Transverse colon (tissue), 4 donors: ENCODE measurements at regions not wholly inside any gene's neighbourhood (a gene's known extent, or its start where the extent isn't known, plus 50 kb on each side); places are given as distances from the start of the nearest gene placed in this dataset.

Source experiments
- DNase-seq: peaks from one replicate; pipeline ENCODE4 v3.0.0-alpha.2; 2019
- H3K27ac ChIP-seq, 4 donors: fragments of 200-600 bp; sonication (generic); 2 replicates each; pipeline ENCODE4 v1.5.1; 2016 to 2018; ENCODE audit warnings: inconsistent platforms in 4 of 4
- H3K27me3 ChIP-seq: fragments of 200-600 bp; sonication (generic); 2 replicates; pipeline ENCODE4 v1.5.1; 2017; ENCODE audit warnings: inconsistent platforms
- H3K36me3 ChIP-seq, 4 donors: fragments of 200-600 bp; sonication (generic); 2 replicates each; pipeline ENCODE4 v1.5.1; 2017 to 2019; ENCODE audit warnings: inconsistent platforms in 4 of 4
- H3K4me1 ChIP-seq, 4 donors: fragments of 200-600 bp; sonication (generic); 2 replicates each; pipeline ENCODE4 v1.5.1; 2017 to 2020; ENCODE audit warnings: inconsistent platforms in 4 of 4
- H3K4me3 ChIP-seq, 4 donors: fragments of 200-600 bp; sonication (generic); 1 replicate in 1 of 4; 2 replicates in 3 of 4; pipeline versions ENCODE4 v1.5.1 to v1.6.1; 2017 to 2019; ENCODE audit warnings: inconsistent platforms in 4 of 4
- H3K9me3 ChIP-seq, 2 donors: fragments of 200-600 bp; sonication (generic); 2 replicates each; pipeline ENCODE4 v1.5.1; 2017 to 2019; ENCODE audit warnings: inconsistent platforms in 2 of 2
- CTCF ChIP-seq, 5 experiments: fragments of 200-600 bp in 3 of 5; fragments of 450-650 bp in 2 of 5; sonication (generic) in 3 of 5; IDR thresholded peaks; 1 replicate in 2 of 5; 2 replicates in 3 of 5; pipeline ENCODE4 v1.5.1; 2016 to 2017; ENCODE audit warnings: antibody characterized with exemption in 5 of 5, inconsistent platforms in 3 of 5, mild to moderate bottlenecking in 2 of 5, moderate library complexity in 1 of 5
- EP300 ChIP-seq: sonication (generic); formaldehyde crosslinking; IDR thresholded peaks from one replicate; pipeline ENCODE4 v1.6.1; 2017; ENCODE audit warnings: antibody characterized with exemption, low read depth
- POLR2A ChIP-seq: fragments of 450-650 bp; IDR thresholded peaks from one replicate; pipeline ENCODE4 v1.6.1; 2016; ENCODE audit warnings: antibody characterized with exemption, mild to moderate bottlenecking, moderate library complexity
- POLR2AphosphoS5 ChIP-seq, 3 donors: sonication (generic); formaldehyde crosslinking; IDR thresholded peaks; one replicate each; pipeline ENCODE4 v1.6.1; 2016; ENCODE audit warnings: antibody characterized with exemption in 3 of 3
- WGBS, 2 donors: methylation state at CpG; one replicate each; pipeline ENCODE4 v1.1.5; 2018; ENCODE audit warnings: low coverage in 1 of 2; 5-methylcytosine and 5-hydroxymethylcytosine counted together
- in situ Hi-C, 4 donors: fragments of 200-750 bp; cut with MboI; loops; one replicate each; pipeline versions ENCODE4 v1.15.0 to v1.15.1; 2017; ENCODE audit warnings: low sequenced_read_pairs in 3 of 4, low pct_ligation_motif_present in 1 of 4, low pct_unique_long_range_greater_than_20kb in 1 of 4
- intact Hi-C: fragments of 100-400 bp; cut with DNase I; formaldehyde crosslinking; loops from one replicate; pipeline ENCODE4 v1.15.1; 2023; ENCODE audit warnings: low total_unique reads

- intact Hi-C loops: no loop called here
- H3K9me3 ChIP-seq: no peaks in the 10 kb centered on the region
- in situ Hi-C loops: no loop called here
- 48 to 52% methylated on average over 5 to 7 of the region's 7 CpGs for WGBS, 2 donors
- no peak for DNase-seq
- H3K36me3 ChIP-seq: no peaks in the 10 kb centered on the region
- H3K4me3 ChIP-seq: no peak overlapping the region
- TF ChIP-seq EP300 (no peak), CTCF (IDR thresholded peaks at IDR 0.05) (no peak), POLR2A (no peak), POLR2AphosphoS5 (IDR thresholded peaks at IDR 0.05) (no peak)
- peak overlapping the region in 3 of 4 donors; percentile 5 to 27 (median 10) for H3K27ac ChIP-seq
- H3K27me3 ChIP-seq: no peaks in the 10 kb centered on the region
- H3K4me1 ChIP-seq: peaks cover 0 to 14% (median 9%) of the 10 kb centered on the region in 4 donors
Observed at GRCh38 chr20:11687546-11688292, 230.0 kb upstream of the BTBD3 start.

GRCh38 chr20:11689262-11689661 lies 228.4 kb upstream of the BTBD3 start:
- 85 to 86% methylated on average over 2 of the region's 2 CpGs for WGBS, 2 donors
- Histone ChIP-seq H3K9me3 (no peaks in the 10 kb centered on the region), H3K27me3 (no peaks in the 10 kb centered on the region), H3K4me3 (no peak overlapping the region), H3K4me1 (peaks cover 0 to 14% (median 9%) of the 10 kb centered on the region in 4 donors), H3K27ac (no peak overlapping the region), H3K36me3 (no peaks in the 10 kb centered on the region)
- intact Hi-C loops: no loop called here
- TF ChIP-seq POLR2AphosphoS5 (IDR thresholded peaks at IDR 0.05) (no peak), CTCF (IDR thresholded peaks at IDR 0.05) (no peak), EP300 (no peak), POLR2A (no peak)
- DNase-seq: no peak
- in situ Hi-C loops: no loop called here

- 56 to 63% methylated on average over 1 to 3 of the region's 3 CpGs for WGBS, 2 donors
- in situ Hi-C loops: no loop called here
- H3K9me3 ChIP-seq: no peaks in the 10 kb centered on the region
- peaks cover 0 to 13% (median 7%) of the 10 kb centered on the region in 4 donors for H3K4me1 ChIP-seq
- H3K4me3 ChIP-seq: no peak overlapping the region
- H3K27ac ChIP-seq: no peak overlapping the region
- DNase-seq: no peak
- TF ChIP-seq CTCF (IDR thresholded peaks at IDR 0.05) (no peak), POLR2A (no peak), EP300 (no peak), POLR2AphosphoS5 (IDR thresholded peaks at IDR 0.05) (no peak)
- H3K27me3 ChIP-seq: no peaks in the 10 kb centered on the region
- no peaks in the 10 kb centered on the region for H3K36me3 ChIP-seq
- intact Hi-C loops: no loop called here
Observed at GRCh38 chr20:11691766-11692165, 225.9 kb upstream of the BTBD3 start.

- TF ChIP-seq CTCF (IDR thresholded peaks at IDR 0.05): no peak
- TF ChIP-seq POLR2A: no peak
- TF ChIP-seq EP300: no peak
- no peak for TF ChIP-seq POLR2AphosphoS5 (IDR thresholded peaks at IDR 0.05)
- Histone ChIP-seq H3K4me3 (no peak overlapping the region), H3K27ac (no peak overlapping the region), H3K27me3 (no peaks in the 10 kb centered on the region), H3K4me1 (peaks cover 0 to 5% (median 0%) of the 10 kb centered on the region in 4 donors), H3K9me3 (no peaks in the 10 kb centered on the region), H3K36me3 (no peaks in the 10 kb centered on the region)
- 71 to 83% methylated on average over 2 of the region's 2 CpGs for WGBS, 2 donors
- DNase-seq: no peak
- intact Hi-C loops (no loop called here), in situ Hi-C loops (no loop called here)
Observed at GRCh38 chr20:11692567-11692966, 225.1 kb upstream of the BTBD3 start.
